Fibroblast of lung (primary cell): ENCODE measurements at regions not wholly inside any gene's neighbourhood (a gene's known extent, or its start where the extent isn't known, plus 50 kb on each side); places are given as distances from the start of the nearest gene placed in this dataset.

Experiments used
- EZH2 ChIP-seq: IDR thresholded peaks from 2 replicates; pipeline ENCODE4 v1.5.1; 2012; ENCODE audit warnings: low read length, control low read depth, mild to moderate bottlenecking; ENCODE audit errors: missing control alignments
- TF ChIP-seq, protein P1 (sequence below), 2 donors: IDR thresholded peaks in 1 of 2; conservative IDR thresholded peaks in 1 of 2; 1 replicate in 1 of 2; 2 replicates in 1 of 2; pipeline ENCODE4 v1.5.1; 2011 to 2012; ENCODE audit warnings: low read length in 2 of 2, control low read depth in 1 of 2, inconsistent platforms in 1 of 2, low read depth in 1 of 2, mild to moderate bottlenecking in 1 of 2

DNA sequence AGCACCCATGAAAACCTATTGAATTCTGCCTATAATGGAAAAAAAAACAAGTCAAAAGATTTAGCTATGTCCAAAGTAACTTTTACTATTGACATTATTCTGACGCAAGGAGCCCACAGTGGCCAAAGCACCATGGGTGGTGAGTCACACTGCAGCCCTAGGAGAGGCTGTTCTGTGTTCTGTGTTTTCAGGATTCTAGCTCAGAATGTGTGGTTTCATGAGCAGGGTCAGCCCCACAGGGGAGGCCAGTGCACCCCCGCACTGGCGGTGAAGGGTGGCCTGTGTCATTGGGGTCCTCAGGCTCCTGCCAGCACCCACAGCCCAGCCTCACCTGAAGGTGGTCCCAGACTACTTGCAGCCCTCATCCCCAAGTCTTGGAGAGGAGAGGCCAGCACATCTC is 112.2 kb downstream of the BRD1 start:
- TF ChIP-seq, protein P1, sequence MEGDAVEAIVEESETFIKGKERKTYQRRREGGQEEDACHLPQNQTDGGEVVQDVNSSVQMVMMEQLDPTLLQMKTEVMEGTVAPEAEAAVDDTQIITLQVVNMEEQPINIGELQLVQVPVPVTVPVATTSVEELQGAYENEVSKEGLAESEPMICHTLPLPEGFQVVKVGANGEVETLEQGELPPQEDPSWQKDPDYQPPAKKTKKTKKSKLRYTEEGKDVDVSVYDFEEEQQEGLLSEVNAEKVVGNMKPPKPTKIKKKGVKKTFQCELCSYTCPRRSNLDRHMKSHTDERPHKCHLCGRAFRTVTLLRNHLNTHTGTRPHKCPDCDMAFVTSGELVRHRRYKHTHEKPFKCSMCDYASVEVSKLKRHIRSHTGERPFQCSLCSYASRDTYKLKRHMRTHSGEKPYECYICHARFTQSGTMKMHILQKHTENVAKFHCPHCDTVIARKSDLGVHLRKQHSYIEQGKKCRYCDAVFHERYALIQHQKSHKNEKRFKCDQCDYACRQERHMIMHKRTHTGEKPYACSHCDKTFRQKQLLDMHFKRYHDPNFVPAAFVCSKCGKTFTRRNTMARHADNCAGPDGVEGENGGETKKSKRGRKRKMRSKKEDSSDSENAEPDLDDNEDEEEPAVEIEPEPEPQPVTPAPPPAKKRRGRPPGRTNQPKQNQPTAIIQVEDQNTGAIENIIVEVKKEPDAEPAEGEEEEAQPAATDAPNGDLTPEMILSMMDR (conservative IDR thresholded peaks at IDR 0.05 in 1 of 2, IDR thresholded peaks at IDR 0.05 in 1 of 2; ENCODE audit: low read depth in 1 of 2, low read length in 2 of 2), result no peak
- TF ChIP-seq EZH2, result no peak
